Thoracic aorta (tissue), 2 donors: ENCODE measurements at regions not wholly inside any gene's neighbourhood (a gene's known extent, or its start where the extent isn't known, plus 50 kb on each side); places are given as distances from the start of the nearest gene placed in this dataset.
A peak's percentile ranks its signal among the peaks of the same experiment; 100 is the strongest.

Source experiments
- ATAC-seq: fragments of 150-250 bp; one replicate; pipeline ENCODE4 v1.8.0; 2017; ENCODE audit warnings: low read depth; ENCODE audit not compliant: insufficient number of reproducible peaks, low FRiP score
- DNase-seq: peaks from one replicate; pipeline ENCODE4 v3.0.0-alpha.2; 2020; ENCODE audit warnings: low spot score
- H3K27ac ChIP-seq, 2 donors: fragments of 200-600 bp; sonication (generic); 1 replicate in 1 of 2; 2 replicates in 1 of 2; pipeline ENCODE4 v1.5.1; 2016; ENCODE audit warnings: mild to moderate bottlenecking in 2 of 2, moderate library complexity in 2 of 2
- H3K27me3 ChIP-seq: fragments of 200-600 bp; sonication (generic); replicated peaks from 2 replicates; pipeline ENCODE4 v1.6.0; 2016; ENCODE audit warnings: mild to moderate bottlenecking; ENCODE audit not compliant: insufficient read depth
- H3K36me3 ChIP-seq: fragments of 200-600 bp; sonication (generic); one replicate; pipeline ENCODE4 v1.5.1; 2016
- H3K4me1 ChIP-seq, 2 donors: fragments of 200-600 bp; sonication (generic); 1 replicate in 1 of 2; 2 replicates in 1 of 2; pipeline versions ENCODE4 v1.5.1 to v1.6.0; 2016; ENCODE audit warnings: low read depth in 2 of 2, mild to moderate bottlenecking in 1 of 2; ENCODE audit not compliant: control insufficient read depth in 1 of 2
- H3K4me3 ChIP-seq: fragments of 200-600 bp; sonication (generic); 2 replicates; pipeline ENCODE4 v1.5.1; 2016; ENCODE audit warnings: mild to moderate bottlenecking
- H3K9me3 ChIP-seq: fragments of 200-600 bp; sonication (generic); 2 replicates; pipeline ENCODE4 v1.5.1; 2016
- CTCF ChIP-seq: fragments of 200-600 bp; sonication (generic); IDR thresholded peaks from one replicate; pipeline ENCODE4 v1.5.1; 2019; ENCODE audit warnings: antibody characterized with exemption

- no peak overlapping the region for H3K27ac ChIP-seq
- H3K9me3 ChIP-seq: no peaks in the 10 kb centered on the region
- H3K27me3 ChIP-seq: no peaks in the 10 kb centered on the region
- H3K36me3 ChIP-seq: no peaks in the 10 kb centered on the region
- no peak for ATAC-seq
- no peak for DNase-seq
- no peak overlapping the region for H3K4me3 ChIP-seq
- TF ChIP-seq CTCF: no peak
- H3K4me1 ChIP-seq: no peaks in the 10 kb centered on the region
Observed at GRCh38 chr6:231779-232178, 60.5 kb upstream of the DUSP22 start.

DNA sequence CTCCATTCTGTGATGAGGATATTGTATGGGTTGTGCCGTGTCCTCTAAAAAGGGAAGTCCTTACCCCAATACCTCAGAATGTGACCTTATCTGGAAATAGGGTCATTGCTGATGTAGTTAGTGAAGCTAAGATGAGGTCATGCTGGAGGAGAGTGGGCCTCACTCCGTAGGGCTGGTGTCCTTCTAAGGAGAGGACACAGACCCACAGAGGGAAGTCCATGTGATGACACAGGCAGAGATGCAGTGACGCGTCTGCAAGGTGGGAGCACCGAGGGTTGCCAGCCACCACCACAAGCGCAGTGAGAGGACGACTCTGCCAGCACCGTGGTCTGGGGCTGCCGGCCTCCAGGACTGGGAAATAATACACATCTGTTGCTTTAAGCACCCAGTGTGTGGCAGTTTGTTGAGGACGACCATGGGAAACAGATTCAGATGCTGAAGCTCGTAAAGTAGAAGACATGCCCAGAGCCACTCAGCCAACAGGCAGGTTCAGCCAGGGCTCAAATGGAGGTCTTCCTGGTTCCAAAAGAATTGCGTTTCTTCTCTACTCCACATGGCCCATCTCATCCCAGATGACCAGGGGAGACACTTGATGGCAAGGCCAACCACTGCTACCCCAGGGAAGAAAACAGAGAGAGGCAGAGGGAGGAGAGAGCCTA lies 59.2 kb upstream of the DUSP22 start:
- DNase-seq: no peak
- no peaks in the 10 kb centered on the region for H3K36me3 ChIP-seq
- no peak for TF ChIP-seq CTCF
- H3K27ac ChIP-seq: no peak overlapping the region
- no peaks in the 10 kb centered on the region for H3K27me3 ChIP-seq
- no peaks in the 10 kb centered on the region for H3K4me1 ChIP-seq
- H3K9me3 ChIP-seq: no peaks in the 10 kb centered on the region
- H3K4me3 ChIP-seq: no peak overlapping the region
- no peak for ATAC-seq

DNA sequence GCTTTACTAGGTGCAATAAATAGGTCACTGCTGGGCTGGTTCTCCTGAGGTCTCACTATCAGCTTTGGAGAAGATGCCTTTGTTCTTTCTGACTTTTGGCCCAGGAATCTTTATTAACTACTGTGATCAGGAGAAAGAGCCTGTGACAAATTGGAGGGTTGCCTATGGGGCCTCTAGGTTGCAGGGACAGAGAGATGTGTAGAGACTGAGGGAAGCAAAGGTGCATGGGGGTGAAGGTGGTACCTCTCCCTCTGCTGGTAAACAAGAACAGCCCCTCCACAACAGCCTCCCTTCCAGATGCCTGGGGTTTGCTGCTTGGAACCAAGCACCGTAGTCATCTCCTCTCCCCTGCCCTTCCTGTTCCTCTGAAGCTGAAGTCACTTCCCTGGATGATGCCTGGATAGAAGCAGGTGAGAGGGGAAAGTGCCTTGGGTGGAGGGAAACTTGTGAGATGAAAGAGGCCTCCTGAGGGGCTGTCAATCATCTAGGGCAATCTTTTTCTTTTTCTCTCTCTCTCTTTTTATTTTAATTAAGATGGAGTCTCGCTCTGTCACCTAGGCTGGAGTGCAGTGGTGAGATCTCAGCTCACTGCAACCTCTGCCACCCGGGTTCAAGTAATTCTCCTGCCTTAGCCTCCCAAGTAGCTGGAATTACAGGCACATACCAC lies 57.4 kb upstream of the DUSP22 start:
- H3K4me1 ChIP-seq: no peaks in the 10 kb centered on the region
- H3K27me3 ChIP-seq: no peaks in the 10 kb centered on the region
- no peak for ATAC-seq
- H3K36me3 ChIP-seq: no peaks in the 10 kb centered on the region
- TF ChIP-seq CTCF: no peak
- no peak overlapping the region for H3K4me3 ChIP-seq
- H3K9me3 ChIP-seq: no peaks in the 10 kb centered on the region
- no peak overlapping the region for H3K27ac ChIP-seq
- DNase-seq: no peak

DNA sequence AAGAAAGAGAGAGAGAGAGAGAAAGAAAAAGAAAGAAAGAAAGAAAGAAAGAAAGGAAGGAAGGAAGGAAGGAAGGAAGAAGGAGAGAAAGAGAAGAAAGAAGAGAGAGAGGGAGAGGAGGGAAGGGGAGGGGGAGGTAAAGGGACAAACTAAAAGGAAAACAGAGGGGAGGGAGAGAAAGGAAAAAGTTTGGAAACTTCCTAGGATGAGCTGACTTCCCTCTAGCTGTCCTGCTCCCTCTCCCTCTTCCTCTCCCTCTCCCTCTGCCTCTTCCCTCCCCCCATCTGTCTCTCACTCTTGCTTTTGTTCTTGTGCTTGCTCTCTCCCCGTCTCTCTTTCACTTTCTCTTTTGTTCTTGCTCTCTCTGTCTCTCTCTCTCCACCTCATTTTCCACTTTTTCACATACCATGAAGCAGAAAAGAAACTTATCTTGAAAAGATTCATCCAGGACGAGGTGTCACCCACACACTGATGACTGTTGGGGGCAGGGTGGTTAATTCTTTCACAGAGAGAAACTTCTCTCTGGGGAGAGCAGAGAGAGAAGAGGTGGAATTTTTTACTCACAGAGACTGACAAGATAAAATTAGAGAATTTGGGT lies 56.4 kb upstream of the DUSP22 start:
- no peaks in the 10 kb centered on the region for H3K27me3 ChIP-seq
- H3K36me3 ChIP-seq: no peaks in the 10 kb centered on the region
- H3K9me3 ChIP-seq: no peaks in the 10 kb centered on the region
- no peak for TF ChIP-seq CTCF
- DNase-seq (no peak), ATAC-seq (no peak)
- no peak overlapping the region for H3K27ac ChIP-seq
- H3K4me1 ChIP-seq: no peaks in the 10 kb centered on the region
- peak overlapping the region; percentile 40 for H3K4me3 ChIP-seq

DNA sequence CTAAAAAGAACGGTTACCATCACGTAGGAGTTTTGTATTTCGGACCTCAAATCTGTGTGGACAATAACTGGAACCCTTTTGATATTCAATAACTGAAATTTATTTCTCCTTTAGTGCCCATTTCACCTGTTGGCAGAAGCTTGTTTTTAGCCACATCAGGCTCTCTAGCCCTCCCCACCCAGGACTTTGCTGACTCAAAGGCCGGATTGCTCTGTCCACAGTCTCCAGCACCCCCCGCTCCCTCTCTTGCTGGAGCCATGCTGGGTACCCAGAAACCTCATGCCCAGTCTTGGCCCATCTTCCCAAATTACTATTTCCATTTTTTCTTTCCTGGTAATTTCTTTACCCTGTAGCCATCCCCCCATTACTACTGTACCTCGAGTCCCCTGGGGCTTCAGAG lies 55.8 kb upstream of the DUSP22 start:
- Histone ChIP-seq H3K4me3 (no peak overlapping the region), H3K27ac (no peak overlapping the region), H3K9me3 (no peaks in the 10 kb centered on the region), H3K36me3 (no peaks in the 10 kb centered on the region), H3K27me3 (no peaks in the 10 kb centered on the region), H3K4me1 (no peaks in the 10 kb centered on the region)
- TF ChIP-seq CTCF: no peak
- ATAC-seq (no peak), DNase-seq (no peak)
